ENCODE measurements at regions not wholly inside any gene's neighbourhood (a gene's known extent, or its start where the extent isn't known, plus 50 kb on each side); places are given as distances from the start of the nearest gene placed in this dataset.

DNA sequence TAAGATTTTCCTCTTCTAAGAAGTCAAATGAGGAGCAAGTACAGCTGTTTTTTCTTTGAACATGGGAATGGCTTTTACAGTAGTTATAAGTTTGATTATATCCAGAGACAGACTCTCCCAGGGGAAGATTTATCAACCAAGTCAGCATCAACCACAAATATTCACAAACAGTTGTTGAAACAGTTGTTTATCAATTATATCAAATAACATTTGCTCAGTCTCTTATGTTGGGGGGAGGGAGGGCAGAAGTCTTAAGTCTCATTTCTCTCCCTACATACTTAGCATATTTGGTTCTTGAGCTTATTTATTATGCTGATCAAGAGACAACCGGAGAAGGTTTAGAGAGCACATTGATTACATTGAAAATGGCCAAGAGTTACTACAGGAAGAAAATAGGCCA is 110.1 kb downstream of the FBXO8 start:
- H3K4me2 ChIP-seq (ENCODE audit: insufficient read depth in 1 of 2, low read depth in 2 of 2, low read length in 2 of 2), result no peak overlapping the region
- no peak overlapping the region for H3K56ac ChIP-seq (replicated peaks; ENCODE audit: insufficient read length, low read depth, low read length)
- no peak overlapping the region for H2BK15ac ChIP-seq (ENCODE audit: low read length)
- H2BK5ac ChIP-seq (ENCODE audit: low read depth, low read length), result no peak overlapping the region
- no peak overlapping the region for H2AK5ac ChIP-seq (ENCODE audit: low read depth, low read length)
- H3K14ac ChIP-seq (ENCODE audit: insufficient read length), result no peak overlapping the region
- H3K4ac ChIP-seq (replicated peaks; ENCODE audit: insufficient read length, low read depth, low read length), result no peak overlapping the region
- no peaks in the 10 kb centered on the region for H3K36me3 ChIP-seq (ENCODE audit: control insufficient read depth in 2 of 4, insufficient read depth in 4 of 4, low read length in 3 of 4)
- WGBS, 2 experiments (ENCODE audit: extremely low coverage in 1 of 2, insufficient coverage in 1 of 2, insufficient read length in 1 of 2, insufficient replicate concordance in 2 of 2, low coverage in 1 of 2, low lambda C conversion rate in 2 of 2, missing lambda C conversion rate in 1 of 2), result 56% methylated on average over 1 of the region's 1 CpG; no CpG with 5 or more reads in 1 of the 2 experiments
- H4K5ac ChIP-seq (ENCODE audit: insufficient read length, low read depth, low read length), result no peak overlapping the region
- TF ChIP-seq EGR1 (IDR thresholded peaks at IDR 0.05; ENCODE audit: borderline replicate concordance, low read depth, low read length), result no peak
- H3K27ac ChIP-seq (ENCODE audit: low read depth, low read length), result no peak overlapping the region
- no peaks in the 10 kb centered on the region for H3K79me2 ChIP-seq (ENCODE audit: control insufficient read depth in 1 of 2, insufficient read depth in 2 of 2, low read length in 2 of 2)
- DNase-seq (ENCODE audit: low read depth in 1 of 2, low spot score in 2 of 2), result no peak
- H3K9ac ChIP-seq (replicated peaks in 1 of 4; ENCODE audit: extremely low read depth in 1 of 4, low read depth in 3 of 4, low read length in 3 of 4), result no peak overlapping the region
- no peak overlapping the region for H2BK12ac ChIP-seq (ENCODE audit: low read depth, low read length)
- no peaks in the 10 kb centered on the region for H3K27me3 ChIP-seq (replicated peaks in 1 of 4; ENCODE audit: control insufficient read depth in 3 of 4, extremely low read depth in 1 of 4, insufficient read depth in 3 of 4, low read length in 3 of 4)
- H4K20me1 ChIP-seq (replicated peaks in 1 of 2; ENCODE audit: control insufficient read depth in 1 of 2, insufficient read depth in 2 of 2, low read length in 2 of 2), result no peaks in the 10 kb centered on the region
- POLR2A ChIA-PET (ENCODE audit: partially characterized antibody), result no interaction called here
- H2BK20ac ChIP-seq (ENCODE audit: low read length), result no peak overlapping the region
- CTCF ChIA-PET (ENCODE audit: partially characterized antibody), result no interaction called here
- H2BK120ac ChIP-seq (replicated peaks; ENCODE audit: low read depth, low read length), result no peak overlapping the region
- H3K79me1 ChIP-seq (ENCODE audit: low read depth, low read length), result no peaks in the 10 kb centered on the region
- no peak overlapping the region for H3K23ac ChIP-seq (ENCODE audit: insufficient read length)
- no peak for FAIRE-seq
- no peaks in the 10 kb centered on the region for H3K23me2 ChIP-seq (ENCODE audit: low read depth, low read length)
- H4K91ac ChIP-seq (replicated peaks; ENCODE audit: insufficient read length, low read length), result no peak overlapping the region
- no peaks in the 10 kb centered on the region for H3K9me3 ChIP-seq (ENCODE audit: insufficient read depth in 2 of 2, low read depth in 1 of 2, low read length in 1 of 2)
- peaks cover 0 to 3% (median 0%) of the 10 kb centered on the region in 4 experiments; a peak in 1 of 7 replicates for H3K4me1 ChIP-seq (replicated peaks in 1 of 4; ENCODE audit: control insufficient read depth in 3 of 4, insufficient read depth in 4 of 4, low read length in 3 of 4)
- no peak overlapping the region for H3K18ac ChIP-seq (ENCODE audit: extremely low read depth, low read length)
- no peak overlapping the region for H3K4me3 ChIP-seq (ENCODE audit: extremely low read depth in 1 of 4, insufficient read depth in 2 of 4, low read depth in 3 of 4, low read length in 4 of 4)
- no peak overlapping the region for H4K8ac ChIP-seq (ENCODE audit: extremely low read depth, insufficient read depth, low read length)
- H2AFZ ChIP-seq (ENCODE audit: low read length), result no peak overlapping the region
